VCaP (cell line): ENCODE measurements at regions not wholly inside any gene's neighbourhood (a gene's known extent, or its start where the extent isn't known, plus 50 kb on each side); places are given as distances from the start of the nearest gene placed in this dataset.

ENCODE experiments used
- H3K27ac ChIP-seq: fragments of 450-650 bp; 2 replicates; pipeline ENCODE4 v1.5.1; 2017
- TF ChIP-seq, protein P1 (sequence below): fragments of 450-650 bp; conservative IDR thresholded peaks from 2 replicates; pipeline ENCODE4 v1.5.1; 2017; ENCODE audit warnings: mild to moderate bottlenecking, moderate library complexity

DNA sequence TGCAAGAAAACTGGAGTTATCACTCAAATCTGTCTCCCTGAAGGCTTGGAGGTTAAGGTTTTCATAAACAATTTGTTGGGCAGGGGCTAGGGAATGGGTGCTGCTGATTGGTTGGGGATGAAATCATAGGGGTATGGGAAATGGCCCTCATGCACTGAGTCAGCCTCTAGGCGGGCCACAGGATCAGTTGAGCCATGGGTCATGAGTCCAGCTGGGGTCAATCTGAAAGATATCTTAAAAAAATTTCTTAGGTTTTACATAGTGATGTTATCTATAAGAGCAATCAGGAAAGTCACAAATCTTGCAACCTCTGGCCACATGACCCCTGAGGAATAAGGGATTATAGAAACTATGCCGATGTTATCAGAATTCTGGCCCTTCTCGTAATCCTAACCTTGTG lies 491.7 kb downstream of the ZIC1 start:
- no peak overlapping the region for H3K27ac ChIP-seq
- TF ChIP-seq, protein P1, sequence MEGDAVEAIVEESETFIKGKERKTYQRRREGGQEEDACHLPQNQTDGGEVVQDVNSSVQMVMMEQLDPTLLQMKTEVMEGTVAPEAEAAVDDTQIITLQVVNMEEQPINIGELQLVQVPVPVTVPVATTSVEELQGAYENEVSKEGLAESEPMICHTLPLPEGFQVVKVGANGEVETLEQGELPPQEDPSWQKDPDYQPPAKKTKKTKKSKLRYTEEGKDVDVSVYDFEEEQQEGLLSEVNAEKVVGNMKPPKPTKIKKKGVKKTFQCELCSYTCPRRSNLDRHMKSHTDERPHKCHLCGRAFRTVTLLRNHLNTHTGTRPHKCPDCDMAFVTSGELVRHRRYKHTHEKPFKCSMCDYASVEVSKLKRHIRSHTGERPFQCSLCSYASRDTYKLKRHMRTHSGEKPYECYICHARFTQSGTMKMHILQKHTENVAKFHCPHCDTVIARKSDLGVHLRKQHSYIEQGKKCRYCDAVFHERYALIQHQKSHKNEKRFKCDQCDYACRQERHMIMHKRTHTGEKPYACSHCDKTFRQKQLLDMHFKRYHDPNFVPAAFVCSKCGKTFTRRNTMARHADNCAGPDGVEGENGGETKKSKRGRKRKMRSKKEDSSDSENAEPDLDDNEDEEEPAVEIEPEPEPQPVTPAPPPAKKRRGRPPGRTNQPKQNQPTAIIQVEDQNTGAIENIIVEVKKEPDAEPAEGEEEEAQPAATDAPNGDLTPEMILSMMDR = no peak

DNA sequence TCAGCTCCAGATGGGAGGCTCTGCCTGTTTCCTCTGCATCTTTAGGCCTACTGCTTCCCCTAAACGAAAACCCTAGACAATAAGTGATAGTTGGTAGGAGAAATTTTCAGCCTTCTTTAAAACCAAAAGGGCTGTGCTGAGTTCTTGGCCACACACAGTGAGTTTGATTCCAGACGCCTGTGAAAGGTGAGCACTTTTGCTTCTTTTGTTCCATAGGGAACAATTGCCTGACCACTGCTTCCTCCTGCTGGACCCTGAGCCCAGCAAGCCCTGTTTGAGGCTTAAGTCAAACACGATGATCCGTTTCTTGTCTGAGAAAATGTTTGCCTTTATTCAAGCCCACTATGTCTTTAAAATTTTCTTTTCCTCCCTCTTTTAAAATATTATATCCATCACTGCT lies 493.9 kb downstream of the ZIC1 start:
- H3K27ac ChIP-seq = no peak overlapping the region
- TF ChIP-seq, protein P1 = no peak

DNA sequence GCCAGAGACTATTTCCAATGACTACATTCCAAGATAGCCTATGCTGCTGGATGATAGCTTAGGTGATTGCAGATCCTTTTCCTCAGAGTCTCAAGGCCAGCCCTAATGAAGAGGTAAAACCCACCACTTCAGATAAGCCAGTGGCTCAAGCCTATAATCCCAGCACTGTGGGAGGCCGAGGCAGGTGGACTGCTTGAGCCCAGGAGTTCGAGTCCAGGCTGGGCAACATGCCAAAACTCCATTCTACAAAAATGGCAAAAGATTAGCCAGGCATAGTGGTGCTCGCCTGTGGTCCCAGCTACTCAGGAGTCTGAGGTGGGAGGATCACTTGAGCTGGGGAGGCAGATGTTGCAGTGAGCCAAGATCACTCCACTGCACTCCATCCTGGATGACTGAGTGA lies 495.3 kb downstream of the ZIC1 start:
- TF ChIP-seq, protein P1 = no peak

DNA sequence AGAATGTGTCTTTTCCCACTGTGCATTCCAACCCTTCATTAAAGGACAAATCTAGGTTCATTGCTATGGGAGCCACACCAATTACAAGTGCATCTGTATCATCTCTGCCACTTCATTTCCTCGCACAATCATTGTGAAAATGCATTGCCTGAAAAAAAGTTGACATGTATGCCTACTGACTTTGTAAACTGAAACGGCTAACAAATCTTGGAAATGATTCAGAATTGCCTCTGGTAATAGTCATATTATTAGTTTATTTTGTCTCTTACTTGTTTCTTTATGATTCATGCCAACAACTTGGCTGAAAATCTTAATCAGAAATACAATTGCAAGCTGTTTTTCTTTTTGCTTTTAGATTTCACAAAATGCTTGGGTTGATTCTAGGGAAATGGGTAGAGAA lies 497.1 kb downstream of the ZIC1 start:
- H3K27ac ChIP-seq = no peak overlapping the region
- TF ChIP-seq, protein P1 = no peak

More for the DNA sequence above, 495.3 kb downstream of the ZIC1 start:
- no peak overlapping the region for H3K27ac ChIP-seq

DNA sequence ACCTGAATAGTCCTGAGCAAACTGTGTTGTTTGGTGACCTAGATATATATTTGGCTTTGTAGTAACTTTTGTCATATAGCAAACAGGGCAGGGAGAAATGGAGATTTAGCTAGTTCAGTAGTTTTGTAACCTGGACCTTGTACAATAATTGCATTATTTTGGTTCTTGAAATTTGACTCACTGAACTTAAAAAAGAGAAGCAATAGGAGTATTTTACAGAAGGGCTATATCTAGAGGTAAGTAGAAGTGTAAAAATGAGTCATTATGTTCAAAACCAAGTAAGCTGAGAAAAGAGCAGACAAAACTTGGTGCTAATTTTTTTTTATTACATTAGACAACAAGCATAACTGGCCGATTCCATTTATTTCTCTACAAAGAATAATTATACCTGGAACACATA lies 505.4 kb downstream of the ZIC1 start:
- TF ChIP-seq, protein P1 = no peak

DNA sequence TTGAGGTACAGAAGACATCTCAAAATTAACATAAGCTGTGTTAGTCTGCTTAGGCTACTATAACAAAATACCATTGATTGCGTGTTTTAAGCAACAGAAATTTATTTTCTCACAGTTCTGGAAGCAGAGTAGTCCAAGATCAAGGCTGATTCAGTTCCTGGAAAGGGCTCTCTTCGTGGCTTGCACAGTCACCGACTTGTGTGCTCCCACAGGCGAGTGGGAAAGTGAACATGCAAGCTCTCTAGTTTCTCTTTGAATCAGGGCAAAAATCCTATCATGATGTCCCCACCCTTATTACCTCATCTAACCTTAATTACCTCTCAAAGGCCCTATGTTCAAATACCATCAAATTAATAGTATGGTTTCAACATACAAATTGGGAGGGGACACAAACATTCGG lies 505.9 kb downstream of the ZIC1 start:
- H3K27ac ChIP-seq = no peak overlapping the region
- TF ChIP-seq, protein P1 = no peak

More for the DNA sequence above, 505.4 kb downstream of the ZIC1 start:
- no peak overlapping the region for H3K27ac ChIP-seq

DNA sequence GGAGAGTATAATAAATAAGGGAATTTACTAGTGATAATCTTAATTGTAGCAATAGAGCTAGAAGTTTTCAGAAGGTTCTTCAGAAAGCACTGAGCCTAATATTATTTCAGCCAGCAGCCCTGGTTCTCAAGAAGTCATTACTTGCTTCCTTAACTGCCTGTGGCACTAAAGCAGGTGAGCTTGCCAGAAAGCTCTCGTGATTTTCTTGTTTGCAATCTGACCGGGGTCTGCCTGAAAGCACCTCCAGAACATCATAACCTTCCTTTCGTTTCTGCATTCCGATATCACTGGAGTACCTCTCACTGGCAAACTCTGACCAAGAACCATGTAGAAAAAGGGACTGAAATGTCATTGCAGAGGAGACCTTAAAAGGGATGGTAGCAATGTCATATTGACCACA lies 510.3 kb downstream of the ZIC1 start:
- no peak overlapping the region for H3K27ac ChIP-seq

More for the DNA sequence above, 510.3 kb downstream of the ZIC1 start:
- TF ChIP-seq, protein P1 = no peak
